ENCODE measurements at regions not wholly inside any gene's neighbourhood (a gene's known extent, or its start where the extent isn't known, plus 50 kb on each side); places are given as distances from the start of the nearest gene placed in this dataset.

GRCh38 chr11:127678631-127679030, 678.1 kb upstream of the KIRREL3 start:
- TF ChIP-seq POLR2AphosphoS5 (IDR thresholded peaks at IDR 0.05; ENCODE audit: low read depth) = no peak
- no peak for TF ChIP-seq CTCF (conservative IDR thresholded peaks at IDR 0.05; ENCODE audit: low read depth in 2 of 2)

Data from GM23338 (cell line).